GM19324 (cell line): ENCODE measurements at regions not wholly inside any gene's neighbourhood (a gene's known extent, or its start where the extent isn't known, plus 50 kb on each side); places are given as distances from the start of the nearest gene placed in this dataset.
"Not testable (repeated sequence)": the region's sequence is repeated elsewhere in the genome, so short reads cannot be mapped to it uniquely, and the experiment has no call there.

Experiments used
- ATAC-seq: cut with Tn5 transposase; IDR thresholded peaks from one replicate; pipeline ENCODE4 v1.9.1; 2021; ENCODE audit warnings: mild to moderate bottlenecking, moderate library complexity; ENCODE audit not compliant: unreplicated experiment, low FRiP score

DNA sequence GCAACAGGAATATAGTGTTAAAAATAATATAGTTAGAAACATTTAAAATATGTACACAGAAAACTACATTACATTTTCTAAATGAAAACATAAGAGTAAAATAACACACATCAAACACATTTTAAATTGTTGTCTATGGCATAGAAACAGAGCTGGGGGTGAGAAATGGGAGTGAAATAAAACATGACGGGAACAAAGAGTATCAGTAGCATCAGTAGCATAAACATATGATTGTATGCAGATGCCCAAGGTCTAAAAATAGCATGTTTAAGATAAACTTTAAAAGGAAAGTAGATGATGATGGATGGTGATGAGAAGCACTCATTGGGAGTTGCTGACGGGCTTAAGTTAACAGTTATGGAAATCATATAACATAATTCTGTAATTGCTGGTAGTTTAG lies 1221.7 kb upstream of the SPRY2 start:
- ATAC-seq, result no peak

DNA sequence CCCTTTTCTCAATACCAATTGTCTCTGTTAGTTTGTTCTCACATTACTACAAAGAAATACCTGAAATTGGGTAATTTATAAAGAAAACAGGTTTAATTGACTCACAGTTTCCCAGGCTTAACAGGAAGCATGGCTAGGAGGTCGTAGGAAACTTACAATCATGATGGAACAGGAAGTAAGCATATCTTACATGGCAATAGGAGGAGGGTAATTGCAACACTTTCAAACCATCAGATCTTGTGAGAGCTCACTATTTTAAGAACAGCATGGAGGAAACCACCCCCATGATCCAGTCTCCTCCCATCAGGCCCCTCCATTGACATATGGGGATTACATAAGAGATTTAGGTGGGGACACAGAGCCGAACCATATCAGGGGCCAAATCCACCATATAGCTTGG lies 1210.1 kb upstream of the SPRY2 start:
- no peak for ATAC-seq

DNA sequence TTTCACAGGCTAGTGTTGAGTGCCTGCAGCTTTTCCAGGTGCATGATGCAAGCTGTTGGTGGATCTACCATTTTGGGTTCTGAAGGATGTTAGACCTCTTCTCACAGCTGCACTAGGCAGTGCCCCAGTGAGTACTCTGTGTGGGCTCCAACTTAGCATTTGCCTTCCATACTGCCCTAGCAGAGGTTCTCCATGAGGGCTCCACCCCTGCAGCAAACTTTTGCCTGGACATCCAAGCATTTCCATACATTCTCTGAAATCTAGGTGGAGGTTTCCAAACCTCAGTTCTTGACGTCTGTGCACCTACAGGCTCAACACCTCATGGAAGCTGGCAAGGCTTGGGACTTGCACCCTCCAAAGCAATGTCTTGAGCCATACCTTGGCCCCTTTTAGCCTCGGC lies 1205.4 kb upstream of the SPRY2 start:
- not testable (repeated sequence) for ATAC-seq

DNA sequence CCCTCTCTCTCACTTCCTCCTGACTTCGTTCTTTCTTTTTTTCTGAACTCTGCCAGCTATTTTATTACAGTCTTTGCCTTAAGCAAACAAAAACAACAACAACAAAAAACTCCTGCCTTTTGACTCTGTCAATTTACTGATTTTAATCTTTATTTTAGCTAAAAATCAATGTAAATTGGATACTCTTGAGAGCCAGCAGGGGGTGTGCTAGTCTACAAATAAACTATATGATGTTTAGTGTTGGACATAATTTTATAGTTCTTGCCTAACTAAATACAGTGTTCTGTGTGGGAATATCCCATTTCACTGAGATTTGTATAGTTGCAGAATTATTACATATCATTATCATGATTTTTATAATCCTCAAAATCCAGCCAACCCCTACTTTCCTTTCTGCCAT lies 1199.9 kb upstream of the SPRY2 start:
- ATAC-seq, result no peak

DNA sequence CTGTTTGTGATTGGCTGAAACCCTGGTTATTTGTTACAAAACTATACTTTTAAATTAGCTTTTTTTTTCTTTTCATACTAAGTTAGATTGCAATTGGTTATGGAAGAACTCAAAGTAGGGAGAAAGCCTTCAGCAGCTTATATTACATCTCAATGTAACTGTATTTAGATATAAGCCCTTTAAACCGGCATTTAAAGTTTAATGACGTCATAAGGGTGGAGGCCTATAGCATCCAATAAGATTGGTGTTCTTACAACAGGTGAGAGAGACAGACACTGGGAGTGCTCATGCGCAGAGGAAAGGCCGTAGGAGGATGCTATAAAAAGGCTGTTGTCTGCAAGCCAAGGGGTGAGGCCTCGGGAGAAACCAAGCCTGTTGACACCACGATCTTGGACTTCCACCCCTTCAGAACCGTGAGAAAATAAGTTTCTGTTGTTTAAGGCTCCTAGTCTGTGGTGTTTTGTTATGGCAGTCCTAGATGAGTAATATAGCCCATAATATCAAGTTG lies 1198.8 kb upstream of the SPRY2 start:
- ATAC-seq, result no peak

DNA sequence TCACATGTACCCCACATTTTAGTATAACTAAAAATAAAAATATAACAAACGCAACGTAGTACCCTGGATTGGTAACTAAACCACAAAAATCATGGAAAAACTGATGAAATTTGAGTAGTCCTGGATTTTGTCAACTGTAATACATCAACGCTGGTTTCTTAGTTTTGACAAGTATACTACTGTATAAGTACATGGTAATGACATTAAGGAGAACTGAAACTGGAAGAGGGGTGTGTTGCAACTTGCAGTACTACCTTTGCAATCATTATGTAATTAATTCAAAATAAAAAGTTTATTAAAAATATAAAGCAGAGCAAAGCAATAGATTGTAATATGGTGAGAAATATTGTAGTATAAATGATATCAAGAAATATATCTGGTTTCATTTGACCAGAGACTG lies 1158.0 kb upstream of the SPRY2 start:
- ATAC-seq, result peak; percentile 59

DNA sequence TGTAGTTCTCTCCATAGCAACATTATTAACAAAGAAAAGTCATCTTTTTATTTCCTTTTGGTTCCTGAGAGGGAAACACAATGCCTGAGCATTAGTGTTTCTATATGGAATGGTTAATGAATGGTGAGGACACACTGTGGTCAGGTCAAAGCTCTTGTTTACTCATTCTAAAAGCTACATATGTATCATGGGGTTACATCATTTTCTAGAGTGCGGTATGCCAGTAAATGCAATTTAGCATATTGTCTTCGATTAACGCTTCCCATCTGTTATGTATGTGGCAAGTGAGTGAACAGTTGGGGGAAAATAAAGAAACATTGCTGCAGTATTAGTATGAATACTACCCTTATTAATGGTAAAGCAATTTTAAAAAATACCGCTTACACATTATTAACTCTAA lies 1152.2 kb upstream of the SPRY2 start:
- no peak for ATAC-seq

DNA sequence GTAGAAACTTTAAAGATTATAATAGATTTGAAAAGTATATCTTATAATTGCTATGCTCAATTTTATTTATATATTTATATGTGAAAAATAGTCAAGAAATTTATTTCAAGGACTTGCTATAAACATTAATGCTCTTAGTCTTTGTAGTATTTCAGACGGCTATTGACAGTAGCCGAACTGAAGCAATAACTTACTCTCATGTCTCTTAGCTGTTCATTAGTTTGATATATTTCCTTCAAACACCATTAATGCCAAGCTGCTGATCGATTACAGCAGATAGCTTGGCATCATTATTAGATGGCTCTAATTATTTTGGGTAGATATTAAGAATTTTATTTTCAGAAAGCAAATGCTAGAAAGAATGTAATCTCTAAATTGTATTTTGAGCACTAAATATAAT lies 1151.5 kb upstream of the SPRY2 start:
- ATAC-seq, result no peak

DNA sequence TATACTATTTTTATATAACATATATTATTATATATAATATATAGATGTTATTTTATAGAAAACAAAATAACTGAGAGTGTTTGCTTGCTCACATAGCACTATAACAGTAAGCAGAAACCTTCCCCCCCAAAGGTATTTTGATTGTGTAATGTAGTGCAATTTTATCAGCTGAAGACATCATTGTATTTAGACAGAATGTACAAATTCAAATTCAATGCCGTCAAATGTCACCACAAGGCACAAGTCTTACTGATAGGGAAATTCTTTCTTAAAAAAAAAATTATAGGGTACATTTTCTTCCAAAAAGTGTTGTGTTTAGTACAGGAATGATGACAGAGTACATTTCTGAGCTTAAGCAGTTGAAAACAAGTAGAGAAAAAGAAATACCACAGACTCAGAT lies 1147.1 kb upstream of the SPRY2 start:
- ATAC-seq, result no peak

DNA sequence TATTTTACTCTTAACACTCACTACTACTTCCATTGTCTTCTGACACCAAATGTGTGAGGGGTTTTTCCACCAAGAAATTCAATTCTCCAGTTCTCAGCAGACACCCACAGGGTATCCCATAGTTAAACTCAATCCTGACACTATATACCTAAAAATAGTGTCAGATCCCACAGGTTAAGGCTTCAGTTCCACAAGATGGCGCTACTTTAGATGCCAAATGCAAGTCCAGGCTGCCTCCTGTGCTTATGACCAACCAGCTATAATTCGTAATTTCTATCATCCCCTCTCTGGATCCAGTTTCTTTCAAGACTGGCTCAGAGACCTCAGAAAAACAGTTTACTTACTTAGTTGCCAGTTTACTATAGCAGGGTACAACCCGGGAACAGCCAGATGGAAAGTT lies 1146.2 kb upstream of the SPRY2 start:
- no peak for ATAC-seq

DNA sequence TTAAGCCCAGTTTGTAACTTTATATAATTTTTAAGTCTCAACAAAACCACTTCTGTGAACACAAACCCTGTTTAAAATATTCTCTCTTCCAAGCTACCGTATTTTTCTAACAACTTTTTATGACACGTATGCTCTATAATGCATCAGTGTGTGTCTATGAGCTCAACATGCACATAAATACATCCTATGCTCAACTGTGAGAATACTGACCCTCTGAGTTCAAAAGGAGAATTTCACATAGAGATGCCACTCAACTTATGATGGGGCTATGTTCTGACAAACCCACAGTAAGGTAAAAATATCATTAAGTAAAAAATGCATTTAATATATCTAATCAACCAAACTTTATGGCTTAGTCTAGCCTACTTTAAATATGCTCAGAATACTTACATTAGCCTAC lies 1139.7 kb upstream of the SPRY2 start:
- ATAC-seq, result peak; percentile 73

DNA sequence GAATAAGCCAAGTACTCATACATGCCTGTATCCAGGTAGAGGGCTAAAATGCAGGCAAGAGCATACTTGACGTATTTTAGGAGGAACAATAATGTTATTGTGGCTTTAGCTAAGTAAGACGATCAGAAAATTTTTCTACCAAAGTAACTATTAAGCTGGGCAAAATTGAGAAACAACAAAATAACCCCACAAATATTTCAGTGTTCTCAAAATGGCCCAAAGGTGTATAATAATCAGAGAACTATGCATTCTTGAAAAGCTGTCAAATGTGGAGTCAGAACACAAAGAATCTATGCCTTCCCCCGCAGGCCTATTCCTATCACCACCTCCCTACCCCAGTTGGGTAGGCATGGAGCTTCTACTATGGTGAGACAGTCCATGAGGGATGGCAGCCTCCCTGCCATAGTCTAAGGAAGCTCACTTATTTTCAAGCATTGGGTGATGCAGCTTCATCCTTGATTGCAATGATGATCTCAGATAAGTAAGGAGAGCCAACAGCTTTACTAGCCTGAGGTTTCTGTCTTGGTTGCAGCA lies 1132.5 kb upstream of the SPRY2 start:
- ATAC-seq, result no peak

DNA sequence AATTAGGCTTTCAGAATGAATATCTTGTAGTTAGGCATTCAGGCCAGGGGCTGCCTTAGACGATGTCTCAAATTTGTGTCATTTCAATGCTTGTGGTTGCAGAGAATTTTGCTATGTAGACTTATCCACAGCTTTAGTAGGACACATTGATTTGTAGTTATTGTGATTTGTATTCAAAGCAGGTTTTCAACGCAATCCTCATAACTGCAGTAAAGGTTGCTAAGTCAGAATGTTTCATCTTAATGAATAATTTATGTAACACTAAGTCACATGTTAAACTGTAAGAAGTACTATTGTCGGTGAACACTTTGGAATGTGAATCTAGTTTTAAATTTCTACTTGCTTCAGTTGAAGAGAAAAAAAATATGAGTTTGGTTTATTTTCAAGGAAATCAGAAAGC lies 1117.2 kb upstream of the SPRY2 start:
- no peak for ATAC-seq

DNA sequence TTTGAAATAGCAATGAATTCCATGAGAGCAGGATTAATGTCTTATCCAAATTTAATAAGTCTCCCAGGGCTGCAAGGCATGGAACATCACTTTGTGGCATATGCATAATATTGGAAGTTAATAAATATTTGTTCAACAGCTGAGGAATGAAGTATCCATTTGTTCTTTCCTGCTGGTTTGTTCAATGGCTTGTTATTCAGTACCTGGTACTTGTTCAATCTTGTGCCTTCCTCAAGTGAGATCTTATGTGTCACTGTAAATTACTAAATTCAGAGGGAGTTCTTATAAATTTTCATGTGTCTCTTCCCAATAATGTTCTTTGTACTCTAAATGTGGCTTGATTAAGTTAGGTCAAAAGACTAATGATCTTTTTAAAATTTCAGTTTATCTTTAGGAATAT lies 1105.5 kb upstream of the SPRY2 start:
- no peak for ATAC-seq

DNA sequence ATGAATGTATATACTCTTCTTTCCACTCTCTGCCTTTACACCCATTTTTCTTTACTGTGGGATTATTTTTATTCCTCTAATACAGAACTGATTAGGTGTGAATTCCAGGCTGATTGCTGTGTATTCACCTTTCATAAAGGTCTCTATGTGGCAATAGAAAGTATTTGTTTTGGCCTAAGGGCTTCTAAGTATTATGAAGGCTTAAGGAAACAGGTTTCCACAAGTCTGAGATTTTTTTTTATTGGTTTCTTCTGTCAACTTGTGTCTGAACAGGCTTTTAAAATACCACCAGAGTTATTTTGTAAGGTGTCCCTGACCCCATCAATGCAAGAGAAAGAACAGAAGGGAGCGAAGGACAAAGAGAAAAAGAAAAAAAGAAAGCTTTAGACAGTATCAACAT lies 1102.0 kb upstream of the SPRY2 start:
- ATAC-seq, result no peak

DNA sequence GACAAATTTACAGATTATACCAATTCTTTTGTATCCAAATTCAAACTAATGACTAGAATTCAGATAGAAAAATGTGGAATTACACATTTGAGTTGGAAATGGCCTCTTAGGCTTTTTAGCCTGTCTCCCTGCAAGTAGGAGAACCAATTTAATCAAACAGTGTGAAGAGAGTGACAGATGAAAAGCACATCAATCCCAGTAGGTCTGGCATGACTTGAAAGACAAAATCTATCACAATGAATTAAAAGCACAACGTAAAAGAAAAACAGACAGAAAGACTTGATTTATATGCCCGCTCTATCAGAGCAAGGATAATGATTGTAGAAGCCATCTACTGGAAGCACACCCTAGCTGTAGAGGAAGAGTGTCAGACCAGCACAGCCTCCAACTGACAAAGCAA lies 1084.4 kb upstream of the SPRY2 start:
- no peak for ATAC-seq

DNA sequence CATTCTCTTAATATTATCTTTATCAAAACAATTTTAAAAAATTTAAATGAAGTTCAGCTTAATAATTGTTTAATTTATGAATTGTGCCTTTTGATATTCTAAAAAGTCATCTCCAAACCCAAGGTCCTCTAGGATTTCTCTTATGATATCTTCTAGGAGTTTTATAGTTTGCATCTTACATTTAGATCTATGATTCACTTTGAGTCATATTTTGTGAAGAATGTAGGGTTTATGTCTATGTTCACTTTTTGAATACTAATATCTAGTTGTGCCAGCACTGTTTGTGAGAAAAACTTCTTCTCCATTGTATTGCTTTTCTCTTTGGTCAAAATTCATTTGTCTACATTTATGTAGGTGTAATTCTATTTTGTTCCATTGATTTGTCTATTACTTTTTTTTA lies 1068.4 kb upstream of the SPRY2 start:
- ATAC-seq, result no peak

DNA sequence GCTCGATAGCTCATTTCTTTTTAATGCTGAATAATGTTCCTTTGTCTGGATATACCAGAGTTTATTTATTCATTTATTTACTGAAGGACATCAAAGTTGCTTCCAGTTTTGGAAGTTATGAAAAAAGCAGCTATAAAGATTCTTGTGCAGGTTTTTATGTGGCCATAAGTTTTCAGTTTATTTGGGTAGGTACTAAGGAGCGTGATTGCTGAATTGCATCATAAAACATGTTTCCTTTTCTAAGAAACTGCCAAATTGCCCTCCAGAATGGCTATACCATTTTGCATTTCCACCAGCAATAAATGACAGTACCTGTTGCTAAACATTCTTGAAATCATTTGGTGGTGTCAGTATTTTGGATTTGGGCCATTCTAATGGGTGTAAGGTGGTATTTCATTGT lies 1067.7 kb upstream of the SPRY2 start:
- ATAC-seq, result no peak

DNA sequence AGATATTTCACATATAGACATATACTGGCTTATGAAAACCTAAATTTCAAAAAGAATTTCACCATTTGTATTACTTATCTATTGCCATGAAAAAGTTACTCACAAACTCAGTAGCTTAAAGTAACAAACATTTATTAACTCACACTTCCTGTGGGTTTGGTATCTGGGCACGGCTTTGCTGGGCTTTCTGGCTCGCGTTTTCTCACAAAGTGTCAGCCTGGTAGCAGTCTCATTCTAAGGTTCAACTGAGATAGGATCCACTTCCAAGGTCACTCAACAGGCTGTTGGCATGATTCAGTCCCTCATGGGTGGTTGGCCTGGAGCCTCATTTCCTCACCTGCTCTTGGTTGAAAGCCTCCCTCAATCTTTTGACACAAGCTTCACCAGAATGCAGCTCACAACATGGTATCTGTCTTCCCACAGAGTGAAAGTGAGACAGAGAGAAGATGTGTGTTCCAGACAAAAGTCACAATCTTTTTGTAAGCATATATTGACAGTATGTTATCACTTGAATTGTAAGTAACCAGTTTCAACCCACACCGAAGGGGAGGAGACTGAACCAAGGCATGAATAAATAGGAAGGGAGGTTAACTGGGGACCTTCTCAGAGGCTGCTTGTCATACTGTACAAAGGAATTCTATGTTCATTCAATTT lies 1065.8 kb upstream of the SPRY2 start:
- peak; percentile 87 for ATAC-seq

DNA sequence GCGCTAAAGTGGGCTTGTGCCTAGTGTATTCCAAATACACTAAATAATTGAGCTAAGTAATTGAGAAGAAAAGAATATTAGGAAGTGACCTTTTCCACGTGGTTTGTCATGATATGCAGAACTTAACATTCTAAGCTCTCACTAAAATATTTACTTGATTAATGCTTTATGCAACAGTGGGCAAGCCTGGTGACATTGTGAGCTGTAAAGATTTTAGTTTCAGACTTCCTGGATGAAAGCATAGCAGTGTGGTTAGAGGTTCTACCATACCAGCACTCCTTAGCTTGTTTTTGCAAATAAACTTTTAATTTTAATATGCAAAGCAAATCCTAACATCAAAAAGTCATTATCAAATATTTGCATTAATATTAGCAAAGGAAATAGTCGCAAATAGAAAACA lies 1065.1 kb upstream of the SPRY2 start:
- ATAC-seq, result no peak

DNA sequence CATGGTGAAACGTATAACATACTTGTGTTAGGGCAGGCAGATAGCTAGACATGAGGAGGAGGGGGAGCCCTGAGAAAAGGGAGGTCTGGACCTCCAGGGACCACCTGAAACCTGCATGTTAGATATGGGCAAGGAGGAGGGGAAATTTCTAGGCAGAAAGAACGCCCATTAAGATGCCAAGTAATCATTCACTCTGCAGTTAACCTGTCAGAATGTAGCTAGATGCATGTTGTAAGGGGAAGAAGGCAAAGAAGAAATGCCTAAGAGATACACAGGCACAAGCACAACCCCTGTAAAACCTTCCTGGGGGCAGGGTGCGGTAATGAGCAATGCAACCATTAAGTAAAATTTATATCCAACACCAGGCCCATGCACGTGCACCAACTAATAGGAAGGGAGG lies 1055.3 kb upstream of the SPRY2 start:
- ATAC-seq, result no peak

DNA sequence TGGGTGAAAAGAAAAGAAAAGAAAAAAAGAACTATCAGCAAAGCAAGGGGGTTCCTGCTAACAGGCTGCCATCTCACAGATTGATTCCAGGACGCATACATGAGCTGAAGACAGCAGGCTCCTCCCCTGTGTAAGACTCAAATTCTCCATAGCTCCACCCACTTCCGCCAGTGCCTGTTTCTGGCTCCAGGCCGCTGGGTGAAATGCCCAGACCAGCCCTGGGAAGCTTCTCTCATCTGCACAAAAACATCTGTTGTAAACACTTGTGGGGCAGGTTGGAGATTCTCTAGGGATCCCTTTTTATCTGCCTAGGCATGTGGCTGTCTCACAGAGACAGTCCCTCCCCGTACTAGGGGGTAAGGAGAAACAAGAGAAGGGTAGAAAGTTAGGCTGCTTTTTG lies 1054.4 kb upstream of the SPRY2 start:
- no peak for ATAC-seq

DNA sequence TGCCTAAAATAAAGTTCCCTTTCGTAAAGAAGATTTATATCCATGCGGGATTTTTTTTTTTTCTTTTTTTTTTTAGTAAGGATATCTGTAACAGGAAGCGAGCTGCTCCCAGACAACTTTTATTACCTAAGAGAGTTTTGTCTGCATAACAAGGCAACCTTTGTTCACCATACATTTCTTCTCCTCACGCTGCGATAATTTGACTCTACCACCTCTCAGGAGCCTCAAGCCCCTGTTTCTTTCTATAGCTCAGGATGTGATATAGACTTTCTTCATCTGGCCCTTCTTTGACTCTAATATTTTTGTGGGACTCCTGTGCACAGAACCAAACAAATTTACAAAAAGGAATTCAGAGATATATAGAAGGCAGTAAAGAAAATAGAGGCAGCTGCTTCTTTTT lies 1053.7 kb upstream of the SPRY2 start:
- no peak for ATAC-seq
